Epithelial cell of prostate (primary cell): ENCODE measurements at regions not wholly inside any gene's neighbourhood (a gene's known extent, or its start where the extent isn't known, plus 50 kb on each side); places are given as distances from the start of the nearest gene placed in this dataset.
"Not testable (repeated sequence)": the region's sequence is repeated elsewhere in the genome, so short reads cannot be mapped to it uniquely, and the experiment has no call there.

Experiments
- DNase-seq: peaks from one replicate; pipeline ENCODE4 v3.0.0-alpha.2; 2011; ENCODE audit warnings: low read depth, low spot score
- H3K27ac ChIP-seq: fragments of 450-650 bp; 2 replicates; pipeline ENCODE4 v1.5.1; 2017; ENCODE audit warnings: mild to moderate bottlenecking

GRCh38 chr5:57650360-57651069, 167.9 kb upstream of the ACTBL2 start:
- DNase-seq = peak; percentile 31
- H3K27ac ChIP-seq = no peak overlapping the region

DNA sequence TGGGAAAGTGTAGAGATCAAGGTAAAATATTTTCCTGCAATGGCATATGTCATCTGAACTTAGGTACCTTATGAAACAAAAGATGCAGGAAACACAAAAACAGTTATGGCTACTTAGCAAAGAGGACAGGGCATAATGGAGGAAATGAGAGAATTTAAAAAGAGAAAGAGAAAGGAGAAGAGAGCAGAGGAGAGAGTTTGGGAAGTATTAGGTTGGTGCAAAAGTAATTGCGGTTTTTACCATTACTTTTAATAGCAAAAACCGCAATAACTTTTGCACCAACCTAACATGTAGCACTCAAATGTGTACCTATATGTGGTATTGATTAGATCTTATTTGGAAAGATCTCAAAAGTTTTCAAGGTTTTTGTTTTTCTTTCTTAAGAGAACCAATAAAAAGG, 160.1 kb upstream of the ACTBL2 start:
- H3K27ac ChIP-seq = no peak overlapping the region
- DNase-seq = no peak

GRCh38 chr5:57642066-57642465, 159.5 kb upstream of the ACTBL2 start:
- DNase-seq = no peak
- H3K27ac ChIP-seq = no peak overlapping the region

DNA sequence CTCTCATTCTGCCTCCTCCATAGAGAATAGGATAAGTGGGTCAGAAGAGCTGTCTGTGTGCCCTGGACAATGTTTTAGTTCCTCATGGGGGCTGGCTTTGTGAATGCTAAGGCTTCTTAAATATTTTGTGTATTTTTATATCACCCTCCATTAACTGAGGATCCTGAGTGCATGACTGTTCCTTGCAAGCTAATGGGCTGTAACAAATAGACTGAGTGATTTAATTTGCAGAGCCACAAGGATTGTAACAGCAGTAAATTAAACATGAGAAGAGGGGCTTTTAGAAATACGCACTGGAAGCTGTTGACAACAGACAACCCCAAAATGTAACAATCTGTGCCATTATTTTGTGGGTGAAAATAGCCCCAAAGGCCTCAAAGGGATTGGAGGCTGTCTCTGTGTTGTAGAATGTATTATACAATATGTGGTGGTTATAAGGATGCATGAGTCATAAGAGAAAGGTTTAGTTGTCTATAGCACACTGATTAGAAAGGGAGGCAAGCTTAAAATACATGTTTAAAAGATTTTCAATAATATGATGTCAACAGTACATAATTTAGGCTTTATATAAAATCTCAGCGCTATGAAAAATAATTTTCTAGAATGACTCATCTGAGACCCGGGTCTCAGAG, 152.7 kb upstream of the ACTBL2 start:
- H3K27ac ChIP-seq = no peak overlapping the region
- no peak for DNase-seq

DNA sequence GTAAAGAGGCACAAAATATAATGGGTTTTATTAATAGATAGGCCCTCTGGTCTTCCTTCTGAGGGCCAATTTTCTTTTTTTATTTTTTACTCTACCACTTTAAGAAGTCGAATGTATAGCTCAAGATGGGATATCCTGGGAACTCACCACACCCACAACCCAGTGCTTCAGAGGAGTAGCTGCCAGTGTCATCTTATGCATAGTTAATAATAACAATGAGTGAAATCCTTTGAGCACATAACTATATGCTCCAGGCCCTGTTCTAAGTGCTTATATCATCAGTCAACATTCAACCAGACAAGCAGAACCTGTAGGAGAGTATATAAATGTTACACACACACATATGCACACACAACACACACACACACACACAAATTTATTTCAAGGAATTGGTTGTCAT, 150.3 kb upstream of the ACTBL2 start:
- DNase-seq = no peak

GRCh38 chr5:57631139-57631538, 148.5 kb upstream of the ACTBL2 start:
- not testable (repeated sequence) for H3K27ac ChIP-seq, DNase-seq

More for the DNA sequence above, 150.3 kb upstream of the ACTBL2 start:
- H3K27ac ChIP-seq = no peak overlapping the region

GRCh38 chr5:57627661-57628060, 145.1 kb upstream of the ACTBL2 start:
- no peak overlapping the region for H3K27ac ChIP-seq
- DNase-seq = no peak

DNA sequence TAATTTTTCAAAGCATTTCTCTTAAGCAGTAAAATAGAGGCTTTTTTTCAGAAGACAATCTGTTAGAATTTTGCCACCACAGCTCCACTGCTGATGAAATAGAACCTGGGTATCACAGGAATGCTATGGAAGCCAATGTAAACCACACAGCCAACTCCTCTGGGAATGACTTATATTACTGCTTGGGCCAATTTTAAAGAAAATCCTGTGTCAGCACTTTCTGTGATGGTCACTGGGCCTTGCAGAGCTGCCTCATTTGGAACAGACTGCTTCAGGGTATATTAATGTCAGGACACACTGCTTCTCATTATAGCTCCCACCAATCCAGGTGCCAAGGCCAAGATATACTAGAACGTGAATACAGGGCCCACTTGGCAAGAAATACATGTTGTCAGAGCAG, 144.1 kb upstream of the ACTBL2 start:
- DNase-seq = no peak

GRCh38 chr5:57621624-57622023, 139.0 kb upstream of the ACTBL2 start:
- no peak overlapping the region for H3K27ac ChIP-seq
- DNase-seq = no peak

More for the DNA sequence above, 144.1 kb upstream of the ACTBL2 start:
- H3K27ac ChIP-seq = no peak overlapping the region

DNA sequence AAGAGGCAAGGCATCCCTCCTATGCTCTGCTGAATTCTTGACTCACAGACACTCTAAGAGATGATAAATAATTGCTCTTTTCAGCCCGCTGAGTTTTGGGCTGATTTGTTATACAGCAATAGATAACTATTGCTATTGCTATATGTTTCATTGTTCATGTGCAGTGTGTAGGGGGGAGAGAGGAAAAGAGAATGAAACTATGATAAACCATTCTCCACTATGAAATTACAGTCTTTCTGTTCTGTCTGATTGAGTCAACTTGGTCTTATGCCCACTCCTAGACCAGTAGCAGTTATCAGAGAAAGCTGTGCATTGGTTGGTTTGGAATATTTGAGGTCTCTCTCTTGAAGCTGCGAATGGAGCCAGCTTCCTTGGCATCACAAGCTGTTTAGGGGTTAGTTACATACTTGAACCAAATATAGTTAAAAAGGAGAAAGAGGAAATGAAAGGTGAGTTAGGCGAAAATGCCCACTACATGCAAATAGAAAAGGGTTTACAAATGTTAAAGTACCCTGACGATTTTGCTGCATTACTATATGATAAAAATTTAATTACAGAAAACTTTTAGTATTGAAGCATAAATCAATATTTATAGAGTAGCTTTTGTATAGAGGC, 136.3 kb upstream of the ACTBL2 start:
- DNase-seq = no peak
- no peak overlapping the region for H3K27ac ChIP-seq

DNA sequence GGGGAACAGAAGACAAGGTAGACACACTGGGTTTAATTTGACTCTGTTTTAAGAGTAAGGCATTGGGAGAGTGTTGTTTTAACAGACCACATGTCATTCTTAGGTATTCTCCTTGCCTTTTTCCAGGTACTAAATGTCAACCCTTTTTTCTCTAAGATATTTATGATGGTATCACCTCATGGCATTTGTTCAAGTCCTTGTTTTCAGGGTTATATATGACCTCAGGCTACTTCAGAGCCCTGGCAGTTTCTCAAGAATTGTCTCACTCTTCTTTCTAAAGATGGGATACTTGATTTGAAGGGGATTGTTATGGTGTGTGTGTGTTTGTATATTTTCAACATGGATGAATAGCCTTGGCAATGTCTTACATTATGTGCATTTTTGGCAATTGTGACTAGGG, 131.1 kb upstream of the ACTBL2 start:
- DNase-seq = no peak
- no peak overlapping the region for H3K27ac ChIP-seq

GRCh38 chr5:57611177-57611576, 128.6 kb upstream of the ACTBL2 start:
- H3K27ac ChIP-seq = no peak overlapping the region
- no peak for DNase-seq

- H3K27ac ChIP-seq = no peak overlapping the region
- DNase-seq = no peak
Measured at GRCh38 chr5:57608542-57608941, 125.9 kb upstream of the ACTBL2 start.

GRCh38 chr5:57601996-57602395, 119.4 kb upstream of the ACTBL2 start:
- DNase-seq = no peak
- no peak overlapping the region for H3K27ac ChIP-seq

DNA sequence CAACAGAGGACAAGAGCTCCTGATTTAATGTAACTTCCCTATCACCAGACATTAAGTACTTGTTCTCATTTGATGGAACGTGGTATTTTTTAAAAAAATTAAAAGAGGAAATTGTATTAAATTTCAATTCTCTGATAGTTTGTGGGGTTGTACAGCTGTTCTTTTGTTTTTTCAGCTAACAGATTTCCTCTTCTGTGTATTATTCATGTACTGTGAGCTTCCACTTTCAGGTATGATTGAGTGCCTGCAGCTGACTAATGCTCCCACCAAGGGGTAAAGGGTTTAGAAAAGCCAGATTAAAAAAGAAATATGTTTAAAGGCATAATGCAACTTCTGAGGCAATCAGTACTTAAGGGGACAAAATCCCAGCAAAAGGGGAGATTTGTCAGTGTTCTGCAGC, 117.7 kb upstream of the ACTBL2 start:
- H3K27ac ChIP-seq = no peak overlapping the region
- DNase-seq = no peak

DNA sequence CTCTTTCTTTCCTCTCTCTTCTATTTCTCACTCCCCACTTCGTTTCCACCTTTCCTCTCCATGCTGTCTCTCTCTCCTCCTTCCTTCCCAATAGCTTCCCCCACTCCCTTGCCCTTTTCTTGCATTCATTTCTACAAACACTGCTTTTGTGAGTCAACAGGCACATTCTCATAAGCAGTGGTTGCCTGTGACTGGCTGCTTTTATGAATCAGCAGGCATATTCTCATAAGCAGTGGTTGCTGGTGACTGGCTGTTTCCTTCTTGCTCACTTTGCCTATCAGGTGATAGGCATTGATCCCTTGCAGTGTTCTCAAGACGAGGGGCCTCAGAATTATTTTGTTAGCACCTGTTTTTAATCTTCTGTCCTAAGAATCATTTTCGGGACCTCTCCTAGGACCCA, 116.1 kb upstream of the ACTBL2 start:
- no peak overlapping the region for H3K27ac ChIP-seq
- DNase-seq = peak; percentile 51

GRCh38 chr5:57598097-57598496, 115.5 kb upstream of the ACTBL2 start:
- H3K27ac ChIP-seq = no peak overlapping the region
- DNase-seq = no peak

- DNase-seq = no peak
- no peak overlapping the region for H3K27ac ChIP-seq
Measured at GRCh38 chr5:57595523-57595991, 112.9 kb upstream of the ACTBL2 start.

DNA sequence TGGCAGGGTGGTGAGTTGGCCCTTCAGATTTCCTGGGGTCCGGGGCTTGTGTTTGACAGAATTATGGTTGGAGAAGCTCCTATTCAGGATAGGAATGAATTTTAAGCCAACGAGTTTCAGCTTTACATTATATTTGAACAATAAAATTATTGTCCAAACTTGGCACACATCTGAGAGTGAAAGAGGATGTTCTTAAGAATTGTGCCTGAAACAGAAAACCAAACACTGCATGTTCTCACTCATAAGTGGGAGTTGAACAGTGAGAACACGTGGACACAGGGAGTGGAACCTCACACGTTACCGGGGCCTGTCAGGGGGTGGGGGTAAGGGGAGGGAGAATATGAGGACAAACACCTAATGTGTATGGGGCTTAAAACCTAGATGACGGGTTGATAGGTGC, 111.8 kb upstream of the ACTBL2 start:
- DNase-seq = no peak
- no peak overlapping the region for H3K27ac ChIP-seq

DNA sequence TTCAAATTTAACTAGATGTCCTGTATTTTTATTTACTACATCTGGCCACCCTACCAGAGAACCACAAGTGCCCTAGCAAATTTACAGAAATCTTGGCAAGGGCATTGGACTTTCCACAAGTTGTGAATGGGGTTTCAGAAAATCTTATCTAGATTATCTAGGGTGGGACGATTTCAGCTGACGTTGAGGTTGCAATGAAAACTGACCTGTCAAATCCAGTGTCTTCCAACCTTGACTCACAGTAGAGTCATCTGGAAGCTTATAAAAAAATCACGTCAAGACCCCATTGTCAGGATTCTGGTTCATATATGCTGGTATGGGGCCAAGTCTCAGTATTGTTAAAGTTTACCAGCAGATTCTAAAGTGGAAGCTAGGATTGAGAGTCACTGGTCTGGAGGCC, 109.6 kb upstream of the ACTBL2 start:
- H3K27ac ChIP-seq = no peak overlapping the region
- peak; percentile 18 for DNase-seq

- DNase-seq = no peak
- H3K27ac ChIP-seq = no peak overlapping the region
Measured at GRCh38 chr5:57586649-57587048, 104.0 kb upstream of the ACTBL2 start.
